Activated CD8-positive, alpha-beta T cell treated with anti-CD3 and anti-CD28 coated beads for 36 hours (primary cell): ENCODE measurements at regions not wholly inside any gene's neighbourhood (a gene's known extent, or its start where the extent isn't known, plus 50 kb on each side); places are given as distances from the start of the nearest gene placed in this dataset.

Experiments used
- ATAC-seq: fragments of 200-7000 bp; cut with Tn5 transposase; one replicate; pipeline ENCODE4 v1.10.0; 2021; ENCODE audit warnings: mild to moderate bottlenecking, moderate library complexity
- CTCF ChIA-PET: fragments of 350-600 bp; sonication (Branson Sonifier 250); formaldehyde crosslinking; loops from one replicate; lab custom pipeline; 2021; ENCODE audit warnings: antibody characterized with exemption; lab: Charles Lee
- POLR2A ChIA-PET: fragments of 350-600 bp; sonication (Branson Sonifier 250); formaldehyde crosslinking; loops from one replicate; lab custom pipeline; 2021; ENCODE audit warnings: antibody characterized with exemption; lab: Charles Lee
- DNase-seq: peaks from one replicate; pipeline ENCODE4 v3.0.0-alpha.2; 2020
- H3K27ac Mint-ChIP-seq: one replicate; pipeline ENCODE4 v1.8.0; 2021; ENCODE audit warnings: mild to moderate bottlenecking, mixed read lengths
- H3K27me3 Mint-ChIP-seq: one replicate; pipeline ENCODE4 v1.8.0; 2021; ENCODE audit warnings: mixed read lengths
- H3K36me3 Mint-ChIP-seq: one replicate; pipeline ENCODE4 v1.8.0; 2021; ENCODE audit warnings: low read depth, mixed read lengths
- H3K4me1 Mint-ChIP-seq: one replicate; pipeline ENCODE4 v1.8.0; 2021; ENCODE audit warnings: low read depth, mixed read lengths
- H3K4me3 Mint-ChIP-seq: one replicate; pipeline ENCODE4 v1.8.0; 2021; ENCODE audit warnings: mild to moderate bottlenecking, moderate library complexity, mixed read lengths
- H3K9me3 Mint-ChIP-seq: one replicate; pipeline ENCODE4 v1.8.0; 2021; ENCODE audit warnings: mixed read lengths
- intact Hi-C: fragments of 100-400 bp; cut with micrococcal nuclease; formaldehyde crosslinking; loops from one replicate; pipeline ENCODE4 v1.10.0; 2022
- TF ChIP-seq, protein P1 (sequence below): fragments of 200-600 bp; IDR thresholded peaks from one replicate; pipeline ENCODE4 v1.8.0; 2022; ENCODE audit warnings: antibody characterized with exemption, mild to moderate bottlenecking

DNA sequence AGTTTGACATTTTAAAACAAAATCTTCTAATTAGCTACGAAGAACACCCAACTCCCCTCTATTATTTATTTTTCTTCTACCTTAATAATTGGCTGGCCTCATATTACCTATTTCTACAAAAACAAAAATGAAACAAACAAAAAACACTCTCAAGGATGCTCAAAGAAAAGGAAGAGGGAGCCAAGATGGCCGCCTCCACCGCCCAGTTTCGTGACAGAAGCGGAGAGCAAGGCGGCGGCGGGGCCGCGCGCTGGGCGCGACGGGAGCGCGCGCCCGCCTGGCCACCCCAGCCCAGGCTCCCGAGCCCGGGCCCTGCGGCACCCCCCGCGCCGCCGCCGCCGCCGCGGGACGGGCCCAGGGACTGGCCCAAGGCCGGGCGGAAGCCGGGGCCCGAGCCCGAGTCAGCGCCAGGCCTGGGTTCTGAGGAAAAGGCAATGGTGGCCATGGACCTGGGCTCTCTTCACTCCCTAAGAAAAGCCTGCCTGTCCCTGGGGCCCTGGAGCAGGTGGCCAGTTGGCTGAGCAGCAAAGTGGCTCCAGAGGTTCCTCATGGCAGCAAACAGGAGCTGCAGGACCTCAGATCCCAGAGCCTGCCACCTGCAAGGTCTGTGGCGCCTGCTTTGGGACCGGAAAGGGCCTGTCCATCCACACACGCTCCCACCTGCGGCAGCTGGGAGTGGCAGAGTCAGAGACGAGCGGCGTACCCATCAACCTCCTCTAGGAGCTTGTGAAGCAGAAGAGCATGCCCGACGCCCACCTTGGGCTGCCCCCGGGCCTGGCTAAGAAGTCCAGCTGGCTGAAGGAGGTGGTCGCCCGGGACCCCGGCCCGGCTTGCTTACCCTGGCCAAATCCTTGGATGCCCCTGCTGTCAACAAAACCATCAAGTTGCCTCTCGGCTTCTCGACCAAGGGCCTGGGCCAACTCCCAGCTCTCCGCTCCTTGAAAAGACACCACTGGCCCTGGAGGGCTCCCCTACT, 543.2 kb upstream of the CCDC179 start:
- H3K36me3 Mint-ChIP-seq: no peaks in the 10 kb centered on the region
- no peaks in the 10 kb centered on the region for H3K27me3 Mint-ChIP-seq
- H3K9me3 Mint-ChIP-seq: peaks cover 18% of the 10 kb centered on the region
- no peak for DNase-seq
- no peak overlapping the region for H3K27ac Mint-ChIP-seq
- H3K4me1 Mint-ChIP-seq: no peaks in the 10 kb centered on the region
- ATAC-seq: no peak
- TF ChIP-seq, protein P1, sequence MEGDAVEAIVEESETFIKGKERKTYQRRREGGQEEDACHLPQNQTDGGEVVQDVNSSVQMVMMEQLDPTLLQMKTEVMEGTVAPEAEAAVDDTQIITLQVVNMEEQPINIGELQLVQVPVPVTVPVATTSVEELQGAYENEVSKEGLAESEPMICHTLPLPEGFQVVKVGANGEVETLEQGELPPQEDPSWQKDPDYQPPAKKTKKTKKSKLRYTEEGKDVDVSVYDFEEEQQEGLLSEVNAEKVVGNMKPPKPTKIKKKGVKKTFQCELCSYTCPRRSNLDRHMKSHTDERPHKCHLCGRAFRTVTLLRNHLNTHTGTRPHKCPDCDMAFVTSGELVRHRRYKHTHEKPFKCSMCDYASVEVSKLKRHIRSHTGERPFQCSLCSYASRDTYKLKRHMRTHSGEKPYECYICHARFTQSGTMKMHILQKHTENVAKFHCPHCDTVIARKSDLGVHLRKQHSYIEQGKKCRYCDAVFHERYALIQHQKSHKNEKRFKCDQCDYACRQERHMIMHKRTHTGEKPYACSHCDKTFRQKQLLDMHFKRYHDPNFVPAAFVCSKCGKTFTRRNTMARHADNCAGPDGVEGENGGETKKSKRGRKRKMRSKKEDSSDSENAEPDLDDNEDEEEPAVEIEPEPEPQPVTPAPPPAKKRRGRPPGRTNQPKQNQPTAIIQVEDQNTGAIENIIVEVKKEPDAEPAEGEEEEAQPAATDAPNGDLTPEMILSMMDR: no peak
- no peak overlapping the region for H3K4me3 Mint-ChIP-seq
- intact Hi-C loops: no loop called here
- CTCF ChIA-PET: no interaction called here
- POLR2A ChIA-PET: no interaction called here

- no peaks in the 10 kb centered on the region for H3K27me3 Mint-ChIP-seq
- no peak overlapping the region for H3K4me3 Mint-ChIP-seq
- no peaks in the 10 kb centered on the region for H3K4me1 Mint-ChIP-seq
- H3K27ac Mint-ChIP-seq: no peak overlapping the region
- DNase-seq (no peak), ATAC-seq (no peak)
- ChIA-PET CTCF (no interaction called here), POLR2A (no interaction called here)
- H3K36me3 Mint-ChIP-seq: no peaks in the 10 kb centered on the region
- intact Hi-C loops: no loop called here
- H3K9me3 Mint-ChIP-seq: peaks cover 23% of the 10 kb centered on the region
- TF ChIP-seq, protein P1: no peak
These were observed 544.2 kb upstream of the CCDC179 start for GRCh38 chr11:23404225-23405160.

- POLR2A ChIA-PET: no interaction called here
- H3K36me3 Mint-ChIP-seq: no peaks in the 10 kb centered on the region
- intact Hi-C loops: no loop called here
- CTCF ChIA-PET: no interaction called here
- TF ChIP-seq, protein P1: no peak
- H3K27ac Mint-ChIP-seq: no peak overlapping the region
- DNase-seq: no peak
- H3K4me1 Mint-ChIP-seq: no peaks in the 10 kb centered on the region
- no peak for ATAC-seq
- H3K27me3 Mint-ChIP-seq: no peaks in the 10 kb centered on the region
- H3K9me3 Mint-ChIP-seq: peaks cover 24% of the 10 kb centered on the region
- no peak overlapping the region for H3K4me3 Mint-ChIP-seq
These were observed 545.2 kb upstream of the CCDC179 start for GRCh38 chr11:23405350-23405937.

DNA sequence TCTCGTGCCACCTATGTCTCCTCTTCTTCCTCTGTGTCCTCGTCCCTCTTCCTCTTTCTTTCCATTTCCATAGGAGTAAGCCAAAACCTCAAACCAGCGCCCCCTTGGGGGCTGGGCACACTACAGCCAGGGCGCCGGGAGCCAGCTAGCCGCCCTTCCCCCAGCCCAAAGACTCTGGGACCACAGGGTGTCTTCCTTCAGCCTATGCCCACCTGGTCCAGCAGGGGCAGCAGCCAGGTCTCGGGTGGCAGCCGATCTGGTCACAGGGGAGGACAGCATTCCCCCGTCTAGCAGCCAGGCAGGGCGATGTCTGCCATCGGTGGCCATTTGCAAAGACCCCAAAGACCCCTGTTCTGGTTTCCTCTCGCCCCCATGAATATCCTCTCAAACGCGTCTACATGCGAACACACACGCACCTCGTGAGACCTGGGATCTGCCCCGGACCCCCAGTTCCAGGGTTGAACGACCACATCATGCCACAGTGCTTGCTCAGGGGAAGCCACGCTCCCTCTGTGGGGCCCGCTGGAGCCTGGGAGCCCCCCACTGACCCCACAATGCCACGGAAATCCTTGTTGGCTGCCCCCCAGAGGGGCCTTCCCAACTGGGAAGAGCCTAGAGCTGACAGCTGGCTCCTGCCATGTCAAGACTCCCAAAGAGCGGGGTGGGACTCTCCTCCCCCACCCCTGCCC, 546.0 kb upstream of the CCDC179 start:
- no peak for ATAC-seq
- ChIA-PET POLR2A (no interaction called here), CTCF (no interaction called here)

More for the DNA sequence above, 546.0 kb upstream of the CCDC179 start:
- Mint-ChIP-seq H3K36me3 (no peaks in the 10 kb centered on the region), H3K9me3 (peaks cover 29% of the 10 kb centered on the region), H3K4me1 (no peaks in the 10 kb centered on the region), H3K27ac (no peak overlapping the region), H3K27me3 (no peaks in the 10 kb centered on the region), H3K4me3 (no peak overlapping the region)
- intact Hi-C loops: no loop called here
- no peak for DNase-seq
- TF ChIP-seq, protein P1: no peak
